H1 (cell line): ENCODE measurements at regions not wholly inside any gene's neighbourhood (a gene's known extent, or its start where the extent isn't known, plus 50 kb on each side); places are given as distances from the start of the nearest gene placed in this dataset.

Experiments
- EZH2 ChIP-seq: fragments of 200-600 bp; sonication (generic); IDR thresholded peaks from 2 replicates; pipeline ENCODE4 v1.7.1; 2012; ENCODE audit warnings: low read depth, mild to moderate bottlenecking, moderate library complexity, low read length, inconsistent platforms; ENCODE audit not compliant: severe bottlenecking
- GABPA ChIP-seq: IDR thresholded peaks from 2 replicates; pipeline ENCODE4 v1.6.1; 2011; ENCODE audit warnings: mild to moderate bottlenecking, low read length, moderate library complexity, borderline replicate concordance; ENCODE audit not compliant: insufficient read depth
- KDM1A ChIP-seq: fragments of 200-600, 300-600 bp; sonication (generic); IDR thresholded peaks from 2 replicates; pipeline ENCODE4 v1.7.1; 2016; ENCODE audit warnings: mild to moderate bottlenecking, low read length, borderline replicate concordance
- POLR2AphosphoS5 ChIP-seq: IDR thresholded peaks from 2 replicates; pipeline ENCODE4 v1.6.1; 2011; ENCODE audit warnings: low read depth, low read length
- SIN3A ChIP-seq, 2 experiments: IDR thresholded peaks in 1 of 2; conservative IDR thresholded peaks in 1 of 2; 2 replicates each; pipeline ENCODE4 v1.6.1; 2011 to 2012; ENCODE audit warnings: low read length in 2 of 2, improper control_type of control experiment in 1 of 2, low read depth in 1 of 2, mild to moderate bottlenecking in 1 of 2
- TF ChIP-seq, protein P1 (sequence below), 3 experiments: IDR thresholded peaks; 1 replicate in 2 of 3; 2 replicates in 1 of 3; pipeline versions ENCODE4 v1.5.1 to v1.6.1; 2011; ENCODE audit warnings: low read length in 3 of 3, mild to moderate bottlenecking in 3 of 3, inconsistent platforms in 2 of 3, low read depth in 1 of 3, moderate library complexity in 1 of 3; ENCODE audit not compliant: insufficient read depth in 1 of 3; ENCODE audit errors: control extremely low read depth in 1 of 3
- TF ChIP-seq, protein P2 (sequence below): IDR thresholded peaks from 2 replicates; pipeline ENCODE4 v1.6.1; 2012; ENCODE audit warnings: low read length, inconsistent platforms
- TF ChIP-seq, protein P3 (sequence below): IDR thresholded peaks from 2 replicates; pipeline ENCODE4 v1.6.1; 2011; ENCODE audit warnings: low read length, improper control_type of control experiment

DNA sequence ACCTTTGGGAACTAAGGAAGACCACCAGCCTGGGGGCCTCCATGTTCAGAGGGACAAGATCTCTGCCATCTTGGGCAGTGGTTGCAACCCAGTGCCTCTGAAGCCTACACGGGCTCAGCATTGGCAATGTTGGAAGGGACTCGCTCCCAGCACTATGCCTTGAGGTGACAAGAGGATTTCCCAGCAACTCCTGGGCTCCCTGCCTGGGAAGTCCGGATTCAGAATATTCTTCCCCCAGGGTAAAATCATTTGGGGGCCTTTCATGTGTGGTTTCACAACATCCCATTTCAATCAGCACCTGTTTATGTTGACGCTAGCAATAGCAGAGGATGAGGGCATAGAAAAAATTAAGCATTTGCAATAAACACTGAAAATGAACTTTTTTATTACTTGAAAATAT is 509.8 kb upstream of the MGMT start:
- no peak for TF ChIP-seq SIN3A (conservative IDR thresholded peaks at IDR 0.05 in 1 of 2, IDR thresholded peaks at IDR 0.05 in 1 of 2; ENCODE audit: low read depth in 1 of 2, low read length in 2 of 2)
- TF ChIP-seq, protein P1, sequence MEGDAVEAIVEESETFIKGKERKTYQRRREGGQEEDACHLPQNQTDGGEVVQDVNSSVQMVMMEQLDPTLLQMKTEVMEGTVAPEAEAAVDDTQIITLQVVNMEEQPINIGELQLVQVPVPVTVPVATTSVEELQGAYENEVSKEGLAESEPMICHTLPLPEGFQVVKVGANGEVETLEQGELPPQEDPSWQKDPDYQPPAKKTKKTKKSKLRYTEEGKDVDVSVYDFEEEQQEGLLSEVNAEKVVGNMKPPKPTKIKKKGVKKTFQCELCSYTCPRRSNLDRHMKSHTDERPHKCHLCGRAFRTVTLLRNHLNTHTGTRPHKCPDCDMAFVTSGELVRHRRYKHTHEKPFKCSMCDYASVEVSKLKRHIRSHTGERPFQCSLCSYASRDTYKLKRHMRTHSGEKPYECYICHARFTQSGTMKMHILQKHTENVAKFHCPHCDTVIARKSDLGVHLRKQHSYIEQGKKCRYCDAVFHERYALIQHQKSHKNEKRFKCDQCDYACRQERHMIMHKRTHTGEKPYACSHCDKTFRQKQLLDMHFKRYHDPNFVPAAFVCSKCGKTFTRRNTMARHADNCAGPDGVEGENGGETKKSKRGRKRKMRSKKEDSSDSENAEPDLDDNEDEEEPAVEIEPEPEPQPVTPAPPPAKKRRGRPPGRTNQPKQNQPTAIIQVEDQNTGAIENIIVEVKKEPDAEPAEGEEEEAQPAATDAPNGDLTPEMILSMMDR (IDR thresholded peaks at IDR 0.05; ENCODE audit: control extremely low read depth in 1 of 3, insufficient read depth in 1 of 3, low read depth in 1 of 3, low read length in 3 of 3), result no peak
- TF ChIP-seq EZH2, result no peak
- no peak for TF ChIP-seq GABPA
- TF ChIP-seq, protein P2, sequence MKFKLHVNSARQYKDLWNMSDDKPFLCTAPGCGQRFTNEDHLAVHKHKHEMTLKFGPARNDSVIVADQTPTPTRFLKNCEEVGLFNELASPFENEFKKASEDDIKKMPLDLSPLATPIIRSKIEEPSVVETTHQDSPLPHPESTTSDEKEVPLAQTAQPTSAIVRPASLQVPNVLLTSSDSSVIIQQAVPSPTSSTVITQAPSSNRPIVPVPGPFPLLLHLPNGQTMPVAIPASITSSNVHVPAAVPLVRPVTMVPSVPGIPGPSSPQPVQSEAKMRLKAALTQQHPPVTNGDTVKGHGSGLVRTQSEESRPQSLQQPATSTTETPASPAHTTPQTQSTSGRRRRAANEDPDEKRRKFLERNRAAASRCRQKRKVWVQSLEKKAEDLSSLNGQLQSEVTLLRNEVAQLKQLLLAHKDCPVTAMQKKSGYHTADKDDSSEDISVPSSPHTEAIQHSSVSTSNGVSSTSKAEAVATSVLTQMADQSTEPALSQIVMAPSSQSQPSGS, result no peak
- TF ChIP-seq, protein P3, sequence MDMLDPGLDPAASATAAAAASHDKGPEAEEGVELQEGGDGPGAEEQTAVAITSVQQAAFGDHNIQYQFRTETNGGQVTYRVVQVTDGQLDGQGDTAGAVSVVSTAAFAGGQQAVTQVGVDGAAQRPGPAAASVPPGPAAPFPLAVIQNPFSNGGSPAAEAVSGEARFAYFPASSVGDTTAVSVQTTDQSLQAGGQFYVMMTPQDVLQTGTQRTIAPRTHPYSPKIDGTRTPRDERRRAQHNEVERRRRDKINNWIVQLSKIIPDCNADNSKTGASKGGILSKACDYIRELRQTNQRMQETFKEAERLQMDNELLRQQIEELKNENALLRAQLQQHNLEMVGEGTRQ, result no peak
- no peak for TF ChIP-seq POLR2AphosphoS5
- no peak for TF ChIP-seq KDM1A
